ENCODE measurements at regions not wholly inside any gene's neighbourhood (a gene's known extent, or its start where the extent isn't known, plus 50 kb on each side); places are given as distances from the start of the nearest gene placed in this dataset.

DNA sequence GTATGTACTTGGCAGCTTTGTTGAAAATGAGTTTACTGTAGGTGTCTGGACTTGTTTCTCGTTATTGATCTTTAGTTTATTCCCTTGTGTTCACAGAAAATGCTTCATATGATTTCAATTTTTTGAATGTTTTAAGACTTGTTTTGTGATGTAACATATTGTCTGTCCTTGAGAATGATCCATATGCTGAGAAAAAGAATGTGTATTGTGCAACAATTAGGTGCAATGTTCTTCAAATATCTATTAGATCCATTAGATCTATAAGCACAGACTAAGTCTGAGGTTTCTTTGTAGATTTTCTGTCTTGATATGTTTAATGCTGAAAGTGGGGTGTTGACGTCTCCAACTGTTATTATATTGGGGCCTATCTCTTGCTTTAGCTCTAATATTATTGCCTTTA is 879.6 kb upstream of the LRFN5 start:
- TF ChIP-seq, protein P1, sequence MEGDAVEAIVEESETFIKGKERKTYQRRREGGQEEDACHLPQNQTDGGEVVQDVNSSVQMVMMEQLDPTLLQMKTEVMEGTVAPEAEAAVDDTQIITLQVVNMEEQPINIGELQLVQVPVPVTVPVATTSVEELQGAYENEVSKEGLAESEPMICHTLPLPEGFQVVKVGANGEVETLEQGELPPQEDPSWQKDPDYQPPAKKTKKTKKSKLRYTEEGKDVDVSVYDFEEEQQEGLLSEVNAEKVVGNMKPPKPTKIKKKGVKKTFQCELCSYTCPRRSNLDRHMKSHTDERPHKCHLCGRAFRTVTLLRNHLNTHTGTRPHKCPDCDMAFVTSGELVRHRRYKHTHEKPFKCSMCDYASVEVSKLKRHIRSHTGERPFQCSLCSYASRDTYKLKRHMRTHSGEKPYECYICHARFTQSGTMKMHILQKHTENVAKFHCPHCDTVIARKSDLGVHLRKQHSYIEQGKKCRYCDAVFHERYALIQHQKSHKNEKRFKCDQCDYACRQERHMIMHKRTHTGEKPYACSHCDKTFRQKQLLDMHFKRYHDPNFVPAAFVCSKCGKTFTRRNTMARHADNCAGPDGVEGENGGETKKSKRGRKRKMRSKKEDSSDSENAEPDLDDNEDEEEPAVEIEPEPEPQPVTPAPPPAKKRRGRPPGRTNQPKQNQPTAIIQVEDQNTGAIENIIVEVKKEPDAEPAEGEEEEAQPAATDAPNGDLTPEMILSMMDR (IDR thresholded peaks at IDR 0.05): no peak
- no peak for TF ChIP-seq EP300 (IDR thresholded peaks at IDR 0.05)
- no peak for TF ChIP-seq POLR2A (IDR thresholded peaks at IDR 0.05)

All from stomach (tissue), 4 donors.